Stimulated activated naive CD4-positive, alpha-beta T cell treated with Interleukin-2 at 50 U/mL for 16 hours (primary cell): ENCODE measurements at regions not wholly inside any gene's neighbourhood (a gene's known extent, or its start where the extent isn't known, plus 50 kb on each side); places are given as distances from the start of the nearest gene placed in this dataset.

Experiments used
- DNase-seq: peaks from one replicate; lab custom pipeline; 2025; lab: John Stamatoyannopoulos, UW

GRCh38 chr13:90156390-90156789 lies 1191.1 kb upstream of the MIR17HG start:
- DNase-seq = no peak

- DNase-seq = no peak
Measured at GRCh38 chr13:90168953-90169352, 1178.5 kb upstream of the MIR17HG start.

- DNase-seq = no peak
Measured at GRCh38 chr13:90170208-90170607, 1177.3 kb upstream of the MIR17HG start.

GRCh38 chr13:90171649-90172048 lies 1175.8 kb upstream of the MIR17HG start:
- DNase-seq = no peak

- DNase-seq = no peak
Measured at GRCh38 chr13:90177512-90177911, 1170.0 kb upstream of the MIR17HG start.

GRCh38 chr13:90184355-90184754 lies 1163.1 kb upstream of the MIR17HG start:
- DNase-seq = no peak

- DNase-seq = no peak
Measured at GRCh38 chr13:90185734-90186133, 1161.8 kb upstream of the MIR17HG start.

- no peak for DNase-seq
Measured at GRCh38 chr13:90187478-90188350, 1159.8 kb upstream of the MIR17HG start.

GRCh38 chr13:90188351-90188636 lies 1159.2 kb upstream of the MIR17HG start:
- DNase-seq = no peak

- DNase-seq = no peak
Measured at GRCh38 chr13:90197722-90198121, 1149.8 kb upstream of the MIR17HG start.

GRCh38 chr13:90201202-90201601 lies 1146.3 kb upstream of the MIR17HG start:
- DNase-seq = no peak

- DNase-seq = no peak
Measured at GRCh38 chr13:90201676-90202460, 1145.6 kb upstream of the MIR17HG start.

- DNase-seq = no peak
Measured at GRCh38 chr13:90205081-90205480, 1142.4 kb upstream of the MIR17HG start.

GRCh38 chr13:90205911-90206310 lies 1141.6 kb upstream of the MIR17HG start:
- DNase-seq = no peak

GRCh38 chr13:90217275-90217674 lies 1130.2 kb upstream of the MIR17HG start:
- no peak for DNase-seq

- DNase-seq = no peak
Measured at GRCh38 chr13:90222758-90223157, 1124.7 kb upstream of the MIR17HG start.

- DNase-seq = no peak
Measured at GRCh38 chr13:90230311-90230710, 1117.2 kb upstream of the MIR17HG start.

- no peak for DNase-seq
Measured at GRCh38 chr13:90232291-90232690, 1115.2 kb upstream of the MIR17HG start.

GRCh38 chr13:90233933-90234672 lies 1113.4 kb upstream of the MIR17HG start:
- DNase-seq = no peak

GRCh38 chr13:90237852-90238251 lies 1109.6 kb upstream of the MIR17HG start:
- DNase-seq = no peak

GRCh38 chr13:90238413-90238812 lies 1109.1 kb upstream of the MIR17HG start:
- DNase-seq = no peak

- no peak for DNase-seq
Measured at GRCh38 chr13:90239130-90239529, 1108.4 kb upstream of the MIR17HG start.

GRCh38 chr13:90246005-90246404 lies 1101.5 kb upstream of the MIR17HG start:
- no peak for DNase-seq
